ENCODE measurements at regions not wholly inside any gene's neighbourhood (a gene's known extent, or its start where the extent isn't known, plus 50 kb on each side); places are given as distances from the start of the nearest gene placed in this dataset.
"Not testable (repeated sequence)": the region's sequence is repeated elsewhere in the genome, so short reads cannot be mapped to it uniquely, and the experiment has no call there.

DNA sequence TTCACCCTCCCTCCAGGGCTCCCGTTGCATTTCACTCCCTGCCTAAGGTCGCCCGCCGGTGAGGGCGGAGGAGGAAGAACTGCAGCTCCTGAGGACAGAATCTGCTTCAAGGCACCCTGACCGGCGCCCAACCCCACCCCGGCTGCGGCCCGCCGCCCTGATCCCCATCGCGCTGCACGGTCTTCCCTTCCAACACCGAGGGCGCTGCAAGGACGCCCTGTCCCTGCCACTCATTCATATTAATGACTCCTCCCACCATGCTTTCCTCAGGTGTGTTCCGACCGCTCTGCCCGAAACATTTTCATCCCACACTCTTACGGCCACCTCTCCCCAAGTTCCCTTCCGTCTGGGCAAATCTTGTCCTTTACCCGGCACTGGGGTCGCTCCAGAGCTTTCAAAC lies 248.6 kb downstream of the SPATA31A1 start:
- not testable (repeated sequence) for H3K4me3 ChIP-seq (ENCODE audit: extremely low read depth, insufficient read depth, low read length, poor library complexity, severe bottlenecking); H3K9me3 ChIP-seq (ENCODE audit: control insufficient read depth, low read length); H3K36me3 ChIP-seq (ENCODE audit: control insufficient read depth, insufficient read depth, low read length); H3K4me1 ChIP-seq (ENCODE audit: control insufficient read depth, insufficient read depth, low read length, poor library complexity, severe bottlenecking); H3K27ac ChIP-seq (ENCODE audit: low read depth, low read length, severe bottlenecking)
- WGBS, 2 experiments (ENCODE audit: insufficient coverage in 2 of 2), result no CpG with 5 or more reads among the region's 24 CpGs

DNA sequence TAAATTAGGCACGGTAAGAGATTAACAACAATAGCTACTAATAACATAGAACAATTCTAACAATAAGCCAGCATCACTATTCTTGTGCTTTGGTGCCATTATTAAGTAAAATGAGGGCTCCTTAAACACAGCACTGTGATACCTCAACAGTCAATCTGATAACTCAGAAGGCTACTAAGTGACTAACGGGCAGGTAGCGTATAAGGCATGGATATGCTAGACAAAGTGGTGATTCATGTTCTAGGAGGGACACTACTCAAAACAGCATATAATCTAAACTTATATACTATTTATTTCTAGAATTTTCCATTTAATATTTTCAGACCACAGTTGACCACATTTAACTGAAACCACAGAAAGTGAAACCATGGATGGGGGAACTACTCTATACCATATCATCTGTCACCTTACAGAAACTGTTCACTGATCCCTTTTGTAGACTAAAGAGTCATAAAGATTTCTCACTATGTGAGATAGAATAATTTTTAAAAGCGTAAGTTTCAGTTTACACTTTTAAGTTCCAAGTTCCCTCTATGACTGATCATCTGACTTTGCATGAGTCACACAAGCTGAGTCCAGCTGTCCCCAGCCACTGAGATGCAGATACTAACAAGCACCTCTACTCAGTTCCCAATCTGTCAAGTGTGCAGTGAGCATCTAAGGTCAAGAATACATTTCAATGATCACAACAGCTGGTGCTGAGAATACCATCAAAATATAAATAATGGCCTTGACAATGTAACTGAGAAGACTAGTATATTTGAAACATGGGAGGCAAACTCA lies 256.2 kb downstream of the SPATA31A1 start:
- not testable (repeated sequence) for H3K36me3 ChIP-seq (ENCODE audit: control insufficient read depth, insufficient read depth, low read length); H3K4me1 ChIP-seq (ENCODE audit: control insufficient read depth, insufficient read depth, low read length, poor library complexity, severe bottlenecking); H3K27ac ChIP-seq (ENCODE audit: low read depth, low read length, severe bottlenecking); H3K9me3 ChIP-seq (ENCODE audit: control insufficient read depth, low read length); H3K4me3 ChIP-seq (ENCODE audit: extremely low read depth, insufficient read depth, low read length, poor library complexity, severe bottlenecking)
- WGBS, 2 experiments (ENCODE audit: insufficient coverage in 2 of 2), result no CpG with 5 or more reads among the region's 4 CpGs

DNA sequence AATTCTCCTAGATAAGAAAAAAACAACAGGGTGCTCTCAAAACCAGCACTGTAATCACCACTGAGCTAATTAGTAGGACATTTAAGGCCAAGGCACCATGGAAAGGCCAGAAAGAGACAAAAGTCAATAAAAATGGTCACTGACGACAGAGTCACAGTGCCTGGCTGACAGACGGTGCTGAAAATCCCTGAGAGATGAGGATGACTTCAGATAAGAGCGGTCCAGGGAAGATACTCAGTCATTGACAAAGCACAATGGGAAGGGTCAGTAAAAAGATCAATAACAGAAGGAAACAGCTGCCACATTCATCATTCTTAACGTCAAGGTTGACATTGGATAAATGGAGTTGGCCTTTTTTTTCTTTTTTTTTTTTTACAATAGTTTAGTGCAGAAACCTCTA lies 261.0 kb downstream of the SPATA31A1 start:
- H3K36me3 ChIP-seq (ENCODE audit: control insufficient read depth, insufficient read depth, low read length); H3K4me3 ChIP-seq (ENCODE audit: extremely low read depth, insufficient read depth, low read length, poor library complexity, severe bottlenecking): not testable (repeated sequence)
- WGBS, 2 experiments (ENCODE audit: insufficient coverage in 2 of 2), result no CpG with 5 or more reads among the region's 4 CpGs

DNA sequence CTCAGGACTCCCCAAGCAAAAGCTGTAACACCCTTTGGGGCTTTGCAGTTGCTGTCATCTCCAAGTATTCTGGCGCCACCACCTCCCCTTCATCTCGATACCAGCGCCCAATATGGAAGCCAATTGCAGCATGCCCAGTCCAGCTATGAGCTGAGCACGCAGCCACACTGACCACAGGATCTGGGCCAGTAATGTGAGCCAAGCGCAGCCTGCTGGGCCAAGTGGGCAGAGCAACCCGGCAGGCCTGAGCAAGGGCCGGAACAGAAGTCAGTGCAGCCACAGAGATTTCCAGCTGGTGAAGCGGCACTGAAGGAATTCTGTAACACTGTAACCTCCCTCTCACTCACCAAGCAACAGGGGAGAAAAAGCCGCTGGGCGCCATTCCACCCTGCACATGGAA lies 268.6 kb downstream of the SPATA31A1 start:
- not testable (repeated sequence) for H3K4me1 ChIP-seq (ENCODE audit: control insufficient read depth, insufficient read depth, low read length, poor library complexity, severe bottlenecking); H3K36me3 ChIP-seq (ENCODE audit: control insufficient read depth, insufficient read depth, low read length); H3K4me3 ChIP-seq (ENCODE audit: extremely low read depth, insufficient read depth, low read length, poor library complexity, severe bottlenecking); H3K27ac ChIP-seq (ENCODE audit: low read depth, low read length, severe bottlenecking); H3K9me3 ChIP-seq (ENCODE audit: control insufficient read depth, low read length)
- no CpG with 5 or more reads among the region's 10 CpGs for WGBS, 2 experiments (ENCODE audit: insufficient coverage in 2 of 2)

More for the DNA sequence above, 261.0 kb downstream of the SPATA31A1 start:
- not testable (repeated sequence) for H3K27ac ChIP-seq (ENCODE audit: low read depth, low read length, severe bottlenecking); H3K4me1 ChIP-seq (ENCODE audit: control insufficient read depth, insufficient read depth, low read length, poor library complexity, severe bottlenecking); H3K9me3 ChIP-seq (ENCODE audit: control insufficient read depth, low read length)

DNA sequence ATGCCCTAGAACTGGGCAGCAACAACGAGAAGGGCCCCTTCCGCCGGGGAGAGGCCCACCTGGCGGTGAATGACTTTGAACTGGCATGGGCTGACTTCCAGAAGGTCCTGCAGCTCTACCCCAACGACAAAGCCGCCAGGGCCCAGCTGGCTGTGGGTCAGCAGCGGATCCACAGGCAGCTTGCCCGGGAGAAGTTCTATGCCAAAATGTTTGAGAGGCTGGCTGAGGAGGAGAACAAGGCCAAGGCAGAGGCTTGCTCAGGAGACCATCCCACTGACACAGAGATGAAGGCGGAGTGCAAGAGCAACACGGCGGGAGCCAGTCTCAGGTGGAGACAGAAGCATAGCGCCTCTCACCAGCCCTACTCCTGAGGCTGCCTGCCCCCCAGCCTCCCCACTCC lies 276.6 kb downstream of the SPATA31A1 start:
- not testable (repeated sequence) for H3K27ac ChIP-seq (ENCODE audit: low read depth, low read length, severe bottlenecking)

DNA sequence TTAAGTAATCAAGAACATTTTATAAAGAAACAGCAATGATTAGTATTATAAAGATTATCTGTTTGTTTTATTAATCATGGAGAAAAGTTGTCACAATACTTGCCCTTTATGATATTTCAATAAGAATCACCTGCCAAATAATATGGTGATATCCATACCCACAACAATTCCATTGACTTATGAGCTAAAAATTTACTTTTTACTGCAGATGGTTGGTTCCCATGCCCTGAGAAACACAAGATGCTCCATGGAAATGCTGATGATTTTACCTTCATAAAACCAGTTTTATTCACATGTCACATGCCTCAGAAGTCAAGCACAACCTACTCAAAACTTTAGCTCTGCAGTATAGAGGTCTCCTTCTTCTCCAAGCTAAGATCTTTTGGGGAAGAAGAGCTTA lies 293.6 kb downstream of the SPATA31A1 start:
- not testable (repeated sequence) for H3K36me3 ChIP-seq (ENCODE audit: control insufficient read depth, insufficient read depth, low read length); H3K4me1 ChIP-seq (ENCODE audit: control insufficient read depth, insufficient read depth, low read length, poor library complexity, severe bottlenecking); H3K4me3 ChIP-seq (ENCODE audit: extremely low read depth, insufficient read depth, low read length, poor library complexity, severe bottlenecking); H3K9me3 ChIP-seq (ENCODE audit: control insufficient read depth, low read length); H3K27ac ChIP-seq (ENCODE audit: low read depth, low read length, severe bottlenecking)

More for the DNA sequence above, 276.6 kb downstream of the SPATA31A1 start:
- not testable (repeated sequence) for H3K4me3 ChIP-seq (ENCODE audit: extremely low read depth, insufficient read depth, low read length, poor library complexity, severe bottlenecking); H3K9me3 ChIP-seq (ENCODE audit: control insufficient read depth, low read length); H3K36me3 ChIP-seq (ENCODE audit: control insufficient read depth, insufficient read depth, low read length); H3K4me1 ChIP-seq (ENCODE audit: control insufficient read depth, insufficient read depth, low read length, poor library complexity, severe bottlenecking)
- WGBS, 2 experiments (ENCODE audit: insufficient coverage in 2 of 2), result no CpG with 5 or more reads among the region's 12 CpGs

DNA sequence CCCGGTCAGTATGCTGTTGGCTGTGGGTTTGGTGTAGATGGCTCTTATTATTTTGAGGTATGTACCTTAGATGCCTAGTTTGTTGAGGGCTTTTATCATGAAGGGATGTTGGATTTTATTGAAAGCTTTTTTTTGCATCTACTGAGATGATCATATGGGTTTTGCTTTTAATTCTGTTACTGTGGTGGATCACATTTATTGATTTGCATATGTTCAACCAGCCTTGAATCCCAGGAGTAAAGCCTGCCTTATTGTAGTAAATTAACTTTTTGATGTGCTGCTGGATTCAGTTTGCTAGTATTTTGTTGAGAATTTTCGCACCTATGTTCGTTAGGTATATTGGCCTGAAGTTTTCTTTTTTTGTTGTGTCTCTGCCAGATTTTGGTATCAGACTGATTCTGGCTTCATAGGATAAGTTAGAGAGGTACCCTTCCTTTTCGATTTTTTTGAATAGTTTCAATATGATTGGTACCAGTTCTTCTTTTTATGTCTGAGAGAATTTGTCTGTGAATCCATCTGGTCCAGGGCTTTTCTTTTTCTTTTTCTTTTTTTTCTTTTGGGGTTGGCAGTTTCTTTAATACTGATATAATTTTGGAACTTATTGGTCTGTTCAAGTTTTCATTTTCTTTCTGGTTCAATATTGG lies 301.6 kb downstream of the SPATA31A1 start:
- H3K36me3 ChIP-seq (ENCODE audit: control insufficient read depth, insufficient read depth, low read length); H3K9me3 ChIP-seq (ENCODE audit: control insufficient read depth, low read length); H3K4me1 ChIP-seq (ENCODE audit: control insufficient read depth, insufficient read depth, low read length, poor library complexity, severe bottlenecking); H3K27ac ChIP-seq (ENCODE audit: low read depth, low read length, severe bottlenecking); H3K4me3 ChIP-seq (ENCODE audit: extremely low read depth, insufficient read depth, low read length, poor library complexity, severe bottlenecking): not testable (repeated sequence)
- WGBS, 2 experiments (ENCODE audit: insufficient coverage in 2 of 2), result no CpG with 5 or more reads among the region's 4 CpGs

DNA sequence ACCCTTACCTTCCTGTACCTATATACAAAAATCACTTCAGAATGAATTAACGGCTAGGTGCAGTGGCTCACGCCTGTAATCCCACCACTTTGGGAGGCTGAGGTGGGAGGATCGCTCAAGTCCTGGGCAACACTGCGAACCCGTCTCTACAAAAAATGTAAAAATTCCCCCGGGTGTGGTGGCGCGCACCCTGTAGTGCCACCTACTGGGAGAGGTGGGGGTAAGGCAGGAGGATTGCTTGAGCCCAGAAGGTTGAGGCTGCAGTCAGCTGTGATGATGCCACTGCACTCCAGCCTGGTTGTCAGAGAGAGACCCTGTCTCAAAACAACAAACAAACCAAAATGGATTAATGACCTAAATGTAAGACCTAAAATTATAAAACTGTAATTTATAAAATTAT lies 307.6 kb downstream of the SPATA31A1 start:
- H3K27ac ChIP-seq (ENCODE audit: low read depth, low read length, severe bottlenecking); H3K36me3 ChIP-seq (ENCODE audit: control insufficient read depth, insufficient read depth, low read length); H3K9me3 ChIP-seq (ENCODE audit: control insufficient read depth, low read length); H3K4me1 ChIP-seq (ENCODE audit: control insufficient read depth, insufficient read depth, low read length, poor library complexity, severe bottlenecking); H3K4me3 ChIP-seq (ENCODE audit: extremely low read depth, insufficient read depth, low read length, poor library complexity, severe bottlenecking): not testable (repeated sequence)
- WGBS, 2 experiments (ENCODE audit: insufficient coverage in 2 of 2), result no CpG with 5 or more reads among the region's 8 CpGs

DNA sequence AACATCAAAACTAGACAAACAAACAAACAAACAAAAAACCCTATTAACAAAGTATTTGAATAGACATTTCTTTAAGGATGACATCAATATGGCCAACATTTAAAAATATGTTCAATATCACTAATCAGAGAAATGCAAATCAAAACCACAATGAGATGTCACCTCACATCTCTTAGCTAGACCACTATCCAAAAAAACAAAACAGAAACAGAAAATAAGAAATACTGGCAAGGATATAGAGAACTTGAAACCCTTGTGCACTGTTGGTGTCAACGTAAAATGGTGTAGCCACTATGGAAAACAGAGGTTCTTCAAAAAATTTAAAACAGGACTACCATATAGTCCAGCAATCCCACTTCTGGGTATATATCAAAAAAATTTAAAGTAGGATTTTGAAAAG lies 308.2 kb downstream of the SPATA31A1 start:
- H3K36me3 ChIP-seq (ENCODE audit: control insufficient read depth, insufficient read depth, low read length); H3K9me3 ChIP-seq (ENCODE audit: control insufficient read depth, low read length); H3K27ac ChIP-seq (ENCODE audit: low read depth, low read length, severe bottlenecking); H3K4me1 ChIP-seq (ENCODE audit: control insufficient read depth, insufficient read depth, low read length, poor library complexity, severe bottlenecking); H3K4me3 ChIP-seq (ENCODE audit: extremely low read depth, insufficient read depth, low read length, poor library complexity, severe bottlenecking): not testable (repeated sequence)
- no CpG with 5 or more reads among the region's 1 CpG for WGBS, 2 experiments (ENCODE audit: insufficient coverage in 2 of 2)

DNA sequence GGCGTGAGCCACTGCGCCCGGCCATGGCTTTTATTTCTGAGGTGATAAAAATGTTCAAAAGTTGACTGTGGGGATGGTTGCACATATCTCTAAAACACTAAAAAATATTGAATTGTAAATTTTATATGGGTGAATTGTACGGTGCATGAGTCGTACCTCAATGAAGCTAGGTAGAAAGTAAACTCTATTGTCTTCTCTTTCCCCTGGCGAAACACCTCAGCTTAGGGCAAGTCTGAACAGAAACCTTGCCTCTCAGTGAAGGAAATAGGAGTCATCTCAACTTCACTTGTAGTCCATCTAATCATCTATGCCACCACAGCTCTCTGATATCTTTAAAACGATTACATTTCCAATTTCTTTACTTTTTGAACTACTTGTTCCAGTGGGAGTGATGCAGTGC lies 309.6 kb downstream of the SPATA31A1 start:
- H3K9me3 ChIP-seq (ENCODE audit: control insufficient read depth, low read length); H3K27ac ChIP-seq (ENCODE audit: low read depth, low read length, severe bottlenecking); H3K4me3 ChIP-seq (ENCODE audit: extremely low read depth, insufficient read depth, low read length, poor library complexity, severe bottlenecking); H3K4me1 ChIP-seq (ENCODE audit: control insufficient read depth, insufficient read depth, low read length, poor library complexity, severe bottlenecking); H3K36me3 ChIP-seq (ENCODE audit: control insufficient read depth, insufficient read depth, low read length): not testable (repeated sequence)
- WGBS, 2 experiments (ENCODE audit: insufficient coverage in 2 of 2), result no CpG with 5 or more reads among the region's 7 CpGs

DNA sequence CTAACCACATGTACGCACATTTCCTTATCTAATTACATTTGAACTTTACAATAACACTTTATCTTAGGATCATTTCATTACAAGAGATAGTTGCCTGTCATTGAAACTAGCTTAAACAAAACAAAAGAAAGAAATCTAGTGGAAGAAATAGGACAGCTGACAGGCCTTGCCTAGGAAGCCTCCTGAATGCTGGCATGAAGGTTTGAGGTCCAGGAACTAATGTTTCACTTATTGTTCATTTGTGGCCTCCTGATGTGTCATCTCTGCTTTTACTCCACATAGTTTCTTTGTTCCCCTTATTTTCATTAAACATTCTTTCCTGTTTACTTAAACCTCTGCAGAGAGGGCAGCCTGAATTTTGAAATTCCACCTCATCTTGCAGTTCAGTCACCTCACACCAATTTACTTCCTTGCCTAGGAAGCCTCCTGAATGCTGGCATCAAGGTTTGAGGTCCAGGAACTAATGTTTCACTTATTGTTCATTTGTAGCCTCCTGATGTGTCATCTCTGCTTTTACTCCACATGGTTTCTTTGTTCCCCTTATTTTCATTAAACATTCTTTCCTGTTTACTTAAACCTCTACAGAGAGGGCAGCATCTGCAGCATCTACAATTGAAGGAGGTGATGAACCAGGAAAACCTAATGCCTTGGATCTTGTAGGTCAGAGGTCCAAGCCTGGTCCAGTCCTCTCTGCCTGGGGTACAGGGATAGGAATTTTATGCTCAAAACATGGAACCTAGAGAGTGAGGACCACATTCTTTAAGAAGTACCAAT lies 319.2 kb downstream of the SPATA31A1 start:
- H3K4me3 ChIP-seq (ENCODE audit: extremely low read depth, insufficient read depth, low read length, poor library complexity, severe bottlenecking); H3K9me3 ChIP-seq (ENCODE audit: control insufficient read depth, low read length); H3K36me3 ChIP-seq (ENCODE audit: control insufficient read depth, insufficient read depth, low read length); H3K27ac ChIP-seq (ENCODE audit: low read depth, low read length, severe bottlenecking); H3K4me1 ChIP-seq (ENCODE audit: control insufficient read depth, insufficient read depth, low read length, poor library complexity, severe bottlenecking): not testable (repeated sequence)
- no CpG with 5 or more reads among the region's 1 CpG for WGBS, 2 experiments (ENCODE audit: insufficient coverage in 2 of 2)

Measured in mesodermal cell (in vitro differentiated cells).